ENCODE measurements at regions not wholly inside any gene's neighbourhood (a gene's known extent, or its start where the extent isn't known, plus 50 kb on each side); places are given as distances from the start of the nearest gene placed in this dataset.

GRCh38 chr16:50425648-50426047 is 56.9 kb upstream of the BRD7 start:
- TF ChIP-seq ZNF174 (tag by site-specific recombination; IDR thresholded peaks at IDR 0.05) = no peak
- TF ChIP-seq, protein P1, sequence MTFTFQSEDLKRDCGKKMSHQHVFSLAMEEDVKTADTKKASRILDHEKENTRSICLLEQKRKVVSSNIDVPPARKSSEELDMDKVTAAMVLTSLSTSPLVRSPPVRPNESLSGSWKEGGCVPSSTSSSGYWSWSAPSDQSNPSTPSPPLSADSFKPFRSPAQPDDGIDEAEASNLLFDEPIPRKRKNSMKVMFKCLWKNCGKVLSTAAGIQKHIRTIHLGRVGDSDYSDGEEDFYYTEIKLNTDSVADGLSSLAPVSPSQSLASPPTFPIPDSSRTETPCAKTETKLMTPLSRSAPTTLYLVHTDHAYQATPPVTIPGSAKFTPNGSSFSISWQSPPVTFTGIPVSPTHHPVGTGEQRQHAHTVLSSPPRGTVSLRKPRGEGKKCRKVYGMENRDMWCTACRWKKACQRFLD (tag by site-specific recombination; IDR thresholded peaks at IDR 0.05) = no peak
- TF ChIP-seq CTCF (tag by site-specific recombination; IDR thresholded peaks at IDR 0.05) = no peak
- no peak for TF ChIP-seq ZNF501 (tag by site-specific recombination; IDR thresholded peaks at IDR 0.05)
- TF ChIP-seq YY1 (tag by site-specific recombination; IDR thresholded peaks at IDR 0.05) = no peak
- no peak for TF ChIP-seq ZNF335 (tag by site-specific recombination; conservative IDR thresholded peaks at IDR 0.05)
- TF ChIP-seq ZBTB26 (tag by site-specific recombination; optimal IDR thresholded peaks at IDR 0.05) = no peak
- no peak for TF ChIP-seq ZNF23 (tag by site-specific recombination; IDR thresholded peaks at IDR 0.05; ENCODE audit: borderline replicate concordance)
- no peak for TF ChIP-seq ATF2 (tag by site-specific recombination; IDR thresholded peaks at IDR 0.05; ENCODE audit: low read depth)
- no peak for TF ChIP-seq HOXA7 (CRISPR knock-in tag; IDR thresholded peaks at IDR 0.05; ENCODE audit: borderline replicate concordance)
- TF ChIP-seq ZNF37A (tag by site-specific recombination; IDR thresholded peaks at IDR 0.05) = no peak
- TF ChIP-seq, protein P2, sequence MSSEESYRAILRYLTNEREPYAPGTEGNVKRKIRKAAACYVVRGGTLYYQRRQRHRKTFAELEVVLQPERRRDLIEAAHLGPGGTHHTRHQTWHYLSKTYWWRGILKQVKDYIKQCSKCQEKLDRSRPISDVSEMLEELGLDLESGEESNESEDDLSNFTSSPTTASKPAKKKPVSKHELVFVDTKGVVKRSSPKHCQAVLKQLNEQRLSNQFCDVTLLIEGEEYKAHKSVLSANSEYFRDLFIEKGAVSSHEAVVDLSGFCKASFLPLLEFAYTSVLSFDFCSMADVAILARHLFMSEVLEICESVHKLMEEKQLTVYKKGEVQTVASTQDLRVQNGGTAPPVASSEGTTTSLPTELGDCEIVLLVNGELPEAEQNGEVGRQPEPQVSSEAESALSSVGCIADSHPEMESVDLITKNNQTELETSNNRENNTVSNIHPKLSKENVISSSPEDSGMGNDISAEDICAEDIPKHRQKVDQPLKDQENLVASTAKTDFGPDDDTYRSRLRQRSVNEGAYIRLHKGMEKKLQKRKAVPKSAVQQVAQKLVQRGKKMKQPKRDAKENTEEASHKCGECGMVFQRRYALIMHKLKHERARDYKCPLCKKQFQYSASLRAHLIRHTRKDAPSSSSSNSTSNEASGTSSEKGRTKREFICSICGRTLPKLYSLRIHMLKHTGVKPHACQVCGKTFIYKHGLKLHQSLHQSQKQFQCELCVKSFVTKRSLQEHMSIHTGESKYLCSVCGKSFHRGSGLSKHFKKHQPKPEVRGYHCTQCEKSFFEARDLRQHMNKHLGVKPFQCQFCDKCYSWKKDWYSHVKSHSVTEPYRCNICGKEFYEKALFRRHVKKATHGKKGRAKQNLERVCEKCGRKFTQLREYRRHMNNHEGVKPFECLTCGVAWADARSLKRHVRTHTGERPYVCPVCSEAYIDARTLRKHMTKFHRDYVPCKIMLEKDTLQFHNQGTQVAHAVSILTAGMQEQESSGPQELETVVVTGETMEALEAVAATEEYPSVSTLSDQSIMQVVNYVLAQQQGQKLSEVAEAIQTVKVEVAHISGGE (tag by site-specific recombination; conservative IDR thresholded peaks at IDR 0.05; ENCODE audit: low read depth) = no peak
- TF ChIP-seq ZSCAN16 (tag by site-specific recombination; IDR thresholded peaks at IDR 0.05) = no peak
- TF ChIP-seq, protein P3, sequence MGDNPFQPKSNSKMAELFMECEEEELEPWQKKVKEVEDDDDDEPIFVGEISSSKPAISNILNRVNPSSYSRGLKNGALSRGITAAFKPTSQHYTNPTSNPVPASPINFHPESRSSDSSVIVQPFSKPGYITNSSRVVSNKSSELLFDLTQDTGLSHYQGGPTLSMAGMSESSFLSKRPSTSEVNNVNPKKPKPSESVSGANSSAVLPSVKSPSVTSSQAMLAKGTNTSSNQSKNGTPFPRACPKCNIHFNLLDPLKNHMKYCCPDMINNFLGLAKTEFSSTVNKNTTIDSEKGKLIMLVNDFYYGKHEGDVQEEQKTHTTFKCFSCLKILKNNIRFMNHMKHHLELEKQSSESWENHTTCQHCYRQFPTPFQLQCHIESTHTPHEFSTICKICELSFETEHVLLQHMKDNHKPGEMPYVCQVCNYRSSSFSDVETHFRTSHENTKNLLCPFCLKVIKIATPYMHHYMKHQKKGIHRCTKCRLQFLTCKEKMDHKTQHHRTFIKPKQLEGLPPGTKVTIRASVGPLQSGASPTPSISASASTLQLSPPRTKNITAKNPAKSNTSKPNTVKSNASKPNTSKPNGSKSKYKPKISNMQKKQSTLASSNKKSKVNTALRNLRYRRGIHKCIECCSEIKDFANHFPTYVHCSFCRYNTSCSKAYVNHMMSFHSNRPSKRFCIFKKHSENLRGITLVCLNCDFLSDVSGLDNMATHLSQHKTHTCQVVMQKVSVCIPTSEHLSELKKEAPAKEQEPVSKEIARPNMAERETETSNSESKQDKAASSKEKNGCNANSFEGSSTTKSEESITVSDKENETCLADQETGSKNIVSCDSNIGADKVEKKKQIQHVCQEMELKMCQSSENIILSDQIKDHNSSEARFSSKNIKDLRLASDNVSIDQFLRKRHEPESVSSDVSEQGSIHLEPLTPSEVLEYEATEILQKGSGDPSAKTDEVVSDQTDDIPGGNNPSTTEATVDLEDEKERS (tag by site-specific recombination; IDR thresholded peaks at IDR 0.05) = no peak

Measured in HEK293 (cell line).